Erythroblast (primary cell): ENCODE measurements at regions not wholly inside any gene's neighbourhood (a gene's known extent, or its start where the extent isn't known, plus 50 kb on each side); places are given as distances from the start of the nearest gene placed in this dataset.

Experiments used
- GATA1 ChIP-seq: IDR thresholded peaks from 2 replicates; pipeline ENCODE4 v1.6.1; 2011; ENCODE audit warnings: low read depth, mild to moderate bottlenecking, control low read depth, low read length, moderate library complexity
- POLR2A ChIP-seq: IDR thresholded peaks from 2 replicates; pipeline ENCODE4 v1.6.1; 2011; ENCODE audit warnings: mild to moderate bottlenecking, low read length

GRCh38 chr5:4114452-4114851, 518.8 kb downstream of the IRX1 start:
- TF ChIP-seq POLR2A (no peak), GATA1 (no peak)
